ENCODE measurements at regions not wholly inside any gene's neighbourhood (a gene's known extent, or its start where the extent isn't known, plus 50 kb on each side); places are given as distances from the start of the nearest gene placed in this dataset.
A peak's percentile ranks its signal among the peaks of the same experiment; 100 is the strongest.

DNA sequence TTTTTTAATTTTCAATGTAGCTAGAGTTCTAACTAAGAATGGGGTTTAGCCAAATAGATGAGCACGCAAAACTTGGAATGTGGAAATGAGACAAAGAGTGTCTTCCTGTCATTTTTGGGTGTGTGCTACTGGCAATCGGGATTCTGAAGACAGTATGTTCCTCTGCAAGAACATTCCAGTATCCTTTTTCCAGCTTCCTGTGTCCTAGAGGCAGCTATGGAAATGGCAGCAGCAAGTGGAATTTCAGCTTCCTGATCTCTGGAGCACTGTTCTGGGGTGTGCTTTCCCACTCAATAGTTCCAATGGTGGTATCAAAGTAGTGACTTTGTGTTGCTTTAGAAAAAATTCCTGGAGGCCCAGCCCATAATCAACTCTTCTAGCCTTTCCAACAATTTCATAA, 642.9 kb upstream of the KCNMB2 start:
- Histone ChIP-seq H3K27me3 (no peaks in the 10 kb centered on the region), H3K4me1 (no peaks in the 10 kb centered on the region), H3K36me3 (no peaks in the 10 kb centered on the region), H3K27ac (no peak overlapping the region), H3K9me3 (no peaks in the 10 kb centered on the region), H3K4me3 (no peak overlapping the region)
- TF ChIP-seq, protein P1, sequence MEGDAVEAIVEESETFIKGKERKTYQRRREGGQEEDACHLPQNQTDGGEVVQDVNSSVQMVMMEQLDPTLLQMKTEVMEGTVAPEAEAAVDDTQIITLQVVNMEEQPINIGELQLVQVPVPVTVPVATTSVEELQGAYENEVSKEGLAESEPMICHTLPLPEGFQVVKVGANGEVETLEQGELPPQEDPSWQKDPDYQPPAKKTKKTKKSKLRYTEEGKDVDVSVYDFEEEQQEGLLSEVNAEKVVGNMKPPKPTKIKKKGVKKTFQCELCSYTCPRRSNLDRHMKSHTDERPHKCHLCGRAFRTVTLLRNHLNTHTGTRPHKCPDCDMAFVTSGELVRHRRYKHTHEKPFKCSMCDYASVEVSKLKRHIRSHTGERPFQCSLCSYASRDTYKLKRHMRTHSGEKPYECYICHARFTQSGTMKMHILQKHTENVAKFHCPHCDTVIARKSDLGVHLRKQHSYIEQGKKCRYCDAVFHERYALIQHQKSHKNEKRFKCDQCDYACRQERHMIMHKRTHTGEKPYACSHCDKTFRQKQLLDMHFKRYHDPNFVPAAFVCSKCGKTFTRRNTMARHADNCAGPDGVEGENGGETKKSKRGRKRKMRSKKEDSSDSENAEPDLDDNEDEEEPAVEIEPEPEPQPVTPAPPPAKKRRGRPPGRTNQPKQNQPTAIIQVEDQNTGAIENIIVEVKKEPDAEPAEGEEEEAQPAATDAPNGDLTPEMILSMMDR (IDR thresholded peaks at IDR 0.05), result peak in 1 of 4 donors; percentile 18
- no peak for TF ChIP-seq POLR2A (IDR thresholded peaks at IDR 0.05)
- intact Hi-C loops (cut with DNase I), result no loop called here
- DNase-seq (no peak), ATAC-seq (peak in 2 of 4 donors; percentile 28 to 52)
- WGBS (ENCODE audit: insufficient coverage, low coverage, low lambda C conversion rate, missing lambda C conversion rate), result no CpG with 5 or more reads among the region's 2 CpGs

DNA sequence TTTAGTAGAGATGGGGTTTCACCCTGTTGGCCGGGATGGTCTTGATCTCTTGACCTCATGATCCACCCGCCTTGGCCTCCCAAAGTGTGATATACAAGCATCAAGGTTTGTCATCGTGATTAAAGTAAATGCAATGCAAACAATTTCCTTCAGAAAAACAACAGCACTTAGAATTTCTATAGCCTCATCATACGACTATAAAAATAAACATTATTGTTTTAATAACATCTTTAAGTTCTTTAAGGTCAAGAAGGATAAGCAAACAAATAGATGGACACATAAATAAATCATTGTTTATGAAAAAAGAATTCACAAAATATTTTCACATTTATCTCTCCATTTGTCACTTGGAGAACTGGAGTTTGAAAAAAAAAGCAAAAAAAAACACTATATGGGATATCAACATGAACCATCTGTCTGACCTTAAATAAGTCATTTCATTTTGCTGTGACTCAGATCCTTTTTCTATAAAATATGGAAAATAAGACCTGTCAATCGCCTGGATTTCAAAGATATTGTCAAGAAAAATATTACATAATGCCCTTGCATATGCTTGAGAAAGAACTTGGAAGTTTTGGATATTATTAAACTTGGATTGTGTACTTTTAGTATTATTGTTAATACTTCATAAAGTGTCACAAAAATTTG, 642.0 kb upstream of the KCNMB2 start:
- intact Hi-C loops (cut with DNase I), result no loop called here
- no peak for TF ChIP-seq POLR2A (IDR thresholded peaks at IDR 0.05)
- TF ChIP-seq, protein P1 (IDR thresholded peaks at IDR 0.05), result no peak
- Histone ChIP-seq H3K4me1 (no peaks in the 10 kb centered on the region), H3K27me3 (no peaks in the 10 kb centered on the region), H3K4me3 (no peak overlapping the region), H3K9me3 (no peaks in the 10 kb centered on the region), H3K27ac (no peak overlapping the region), H3K36me3 (no peaks in the 10 kb centered on the region)
- DNase-seq (no peak), ATAC-seq (no peak)
- WGBS (ENCODE audit: insufficient coverage, low coverage, low lambda C conversion rate, missing lambda C conversion rate), result 83% methylated on average over 5 of the region's 5 CpGs

DNA sequence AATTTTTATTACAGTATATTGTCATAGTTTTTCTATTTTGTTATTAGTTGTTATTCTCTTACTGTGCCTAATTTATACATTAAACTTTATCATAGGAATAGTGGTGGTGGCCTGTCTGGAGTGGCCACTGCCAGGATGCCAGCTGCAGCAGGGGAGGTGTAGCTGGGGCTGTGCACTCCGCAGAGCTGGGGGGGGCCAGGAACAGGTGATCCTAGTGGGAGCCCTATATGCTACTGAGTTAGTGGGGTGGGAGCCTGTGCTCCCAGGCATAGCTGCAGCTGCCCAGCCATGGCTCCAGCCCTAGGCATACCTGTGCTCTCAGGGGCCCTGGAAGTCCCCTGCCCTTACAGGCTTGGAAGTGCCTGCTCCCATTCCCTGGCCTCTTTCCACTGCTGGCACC, 638.1 kb upstream of the KCNMB2 start:
- no peak for ATAC-seq
- Histone ChIP-seq H3K27me3 (no peaks in the 10 kb centered on the region), H3K4me1 (no peaks in the 10 kb centered on the region), H3K27ac (no peak overlapping the region), H3K36me3 (no peaks in the 10 kb centered on the region), H3K4me3 (no peak overlapping the region), H3K9me3 (no peaks in the 10 kb centered on the region)
- WGBS (ENCODE audit: insufficient coverage, low coverage, low lambda C conversion rate, missing lambda C conversion rate), result 100% methylated on average over 1 of the region's 1 CpG
- no peak for DNase-seq
- TF ChIP-seq POLR2A (IDR thresholded peaks at IDR 0.05), result no peak
- intact Hi-C loops (cut with DNase I), result no loop called here

DNA sequence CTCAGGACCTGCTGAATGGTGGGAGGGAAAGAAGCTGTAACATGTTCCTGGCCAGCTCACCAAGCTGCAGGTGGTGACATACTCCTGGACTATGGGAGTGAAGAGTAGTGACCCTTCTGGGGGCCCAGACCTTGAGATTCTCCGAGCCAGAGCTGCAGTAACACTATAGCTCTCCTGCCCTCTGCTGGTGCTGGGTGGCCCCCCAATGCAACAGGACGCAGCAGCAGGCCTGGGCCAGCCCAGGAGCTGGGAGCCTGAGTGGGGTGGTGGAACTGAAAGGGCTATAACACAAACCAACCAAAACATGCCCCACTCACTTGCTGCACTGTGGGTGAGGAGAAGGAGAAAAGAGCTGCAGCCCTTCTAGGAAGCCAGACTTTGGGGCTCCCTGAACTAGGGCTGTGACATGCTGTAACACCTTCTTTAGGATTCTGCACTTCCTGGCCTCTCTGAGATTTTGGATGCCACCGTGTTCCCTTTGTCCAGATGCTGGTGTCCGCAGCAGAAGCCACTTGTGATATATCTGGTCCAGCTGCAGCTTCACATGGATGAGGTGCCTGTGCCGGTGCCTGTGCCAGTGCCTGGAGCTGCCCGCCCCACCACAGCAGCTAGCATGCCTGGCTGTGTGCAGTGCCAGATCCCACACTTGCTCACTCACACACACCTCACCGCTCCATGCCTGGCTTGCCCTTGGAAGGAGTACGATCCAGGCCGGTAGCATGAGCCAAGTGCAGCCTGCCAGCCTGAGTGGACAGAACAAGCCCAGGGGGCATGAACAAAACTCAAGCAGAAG, 636.8 kb upstream of the KCNMB2 start:
- Histone ChIP-seq H3K9me3 (no peaks in the 10 kb centered on the region), H3K36me3 (no peaks in the 10 kb centered on the region), H3K4me1 (no peaks in the 10 kb centered on the region), H3K4me3 (no peak overlapping the region), H3K27ac (no peak overlapping the region), H3K27me3 (no peaks in the 10 kb centered on the region)
- no peak for DNase-seq
- WGBS (ENCODE audit: insufficient coverage, low coverage, low lambda C conversion rate, missing lambda C conversion rate), result no CpG with 5 or more reads among the region's 9 CpGs
- TF ChIP-seq, protein P1 (IDR thresholded peaks at IDR 0.05), result no peak
- no peak for TF ChIP-seq POLR2A (IDR thresholded peaks at IDR 0.05)
- intact Hi-C loops (cut with DNase I), result no loop called here
- ATAC-seq, result no peak

DNA sequence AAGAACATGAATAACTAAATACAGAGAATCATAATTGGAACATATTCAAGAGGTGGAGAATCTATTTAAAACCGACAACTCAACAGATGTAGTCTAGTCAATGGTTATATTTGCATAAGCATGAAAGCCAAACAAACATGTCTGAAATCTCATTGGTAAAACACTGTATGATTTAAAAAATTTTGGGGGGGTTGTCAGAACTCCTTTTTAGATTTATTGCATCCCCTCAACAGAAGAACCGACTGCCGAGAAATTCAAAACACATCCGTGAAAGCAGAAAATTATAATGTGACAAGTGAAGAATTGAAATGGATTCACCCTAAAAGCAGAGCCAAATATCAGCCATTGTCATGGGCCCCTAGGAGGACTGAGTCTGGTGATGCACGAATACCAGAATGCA, 633.4 kb upstream of the KCNMB2 start:
- no peaks in the 10 kb centered on the region for H3K9me3 ChIP-seq
- H3K27ac ChIP-seq, result no peak overlapping the region
- H3K36me3 ChIP-seq, result no peaks in the 10 kb centered on the region
- intact Hi-C loops (cut with DNase I), result no loop called here
- H3K4me3 ChIP-seq, result no peak overlapping the region
- WGBS (ENCODE audit: insufficient coverage, low coverage, low lambda C conversion rate, missing lambda C conversion rate), result 88% methylated on average over 5 of the region's 5 CpGs
- no peak for TF ChIP-seq POLR2A (IDR thresholded peaks at IDR 0.05)
- TF ChIP-seq, protein P1 (IDR thresholded peaks at IDR 0.05), result no peak
- DNase-seq (no peak), ATAC-seq (no peak)
- no peaks in the 10 kb centered on the region for H3K4me1 ChIP-seq
- no peaks in the 10 kb centered on the region for H3K27me3 ChIP-seq
